GM12878 (cell line): ENCODE measurements at regions not wholly inside any gene's neighbourhood (a gene's known extent, or its start where the extent isn't known, plus 50 kb on each side); places are given as distances from the start of the nearest gene placed in this dataset.

Source experiments
- CTCF ChIP-seq, 3 experiments: IDR thresholded peaks in 2 of 3; conservative IDR thresholded peaks in 1 of 3; 2 replicates each; pipeline ENCODE4 v1.5.1; 2011; ENCODE audit warnings: low read depth in 3 of 3, low read length in 3 of 3, mild to moderate bottlenecking in 3 of 3, control low read depth in 2 of 3, moderate library complexity in 2 of 3, inconsistent platforms in 1 of 3, mixed read lengths in 1 of 3; ENCODE audit not compliant: control insufficient read depth in 2 of 3, insufficient read depth in 1 of 3; ENCODE audit errors: extremely low read depth in 1 of 3
- EP300 ChIP-seq, 2 experiments: fragments of 150-350 bp in 1 of 2; IDR thresholded peaks; 2 replicates each; pipeline ENCODE4 v1.6.1; 2011 to 2012; ENCODE audit warnings: low read depth in 2 of 2, low read length in 2 of 2, borderline replicate concordance in 1 of 2, improper control_type of control experiment in 1 of 2, inconsistent platforms in 1 of 2; ENCODE audit not compliant: control insufficient read depth in 1 of 2
- POLR2A ChIP-seq: IDR thresholded peaks from 2 replicates; pipeline ENCODE4 v1.6.1; 2011; ENCODE audit warnings: low read depth, mild to moderate bottlenecking, low read length
- WRNIP1 ChIP-seq: IDR thresholded peaks from 2 replicates; pipeline ENCODE4 v1.6.1; 2011; ENCODE audit warnings: low read depth, low read length, improper control_type of control experiment, borderline replicate concordance
- YY1 ChIP-seq: IDR thresholded peaks from 2 replicates; pipeline ENCODE4 v1.6.1; 2011; ENCODE audit warnings: low read depth, mild to moderate bottlenecking, low read length
- ZBTB40 ChIP-seq: fragments of 450-650 bp; IDR thresholded peaks from 2 replicates; pipeline ENCODE4 v1.6.1; 2016; ENCODE audit warnings: mild to moderate bottlenecking, moderate library complexity, borderline replicate concordance
- ZNF687 ChIP-seq: fragments of 450-650 bp; IDR thresholded peaks from 2 replicates; pipeline ENCODE4 v1.6.1; 2017; ENCODE audit warnings: mild to moderate bottlenecking, moderate library complexity

GRCh38 chr2:21793461-21793860 is 669.7 kb downstream of the TDRD15 start:
- TF ChIP-seq POLR2A (no peak), ZNF687 (no peak), CTCF (IDR thresholded peaks at IDR 0.05 in 2 of 3, conservative IDR thresholded peaks at IDR 0.05 in 1 of 3; ENCODE audit: control insufficient read depth in 2 of 3, extremely low read depth in 1 of 3, insufficient read depth in 1 of 3, low read depth in 3 of 3, low read length in 3 of 3) (no peak), WRNIP1 (no peak), YY1 (no peak), ZBTB40 (no peak), EP300 (IDR thresholded peaks at IDR 0.05; ENCODE audit: borderline replicate concordance in 1 of 2, control insufficient read depth in 1 of 2, low read depth in 2 of 2, low read length in 2 of 2) (no peak)
